Uterus (tissue), 2 donors: ENCODE measurements at regions not wholly inside any gene's neighbourhood (a gene's known extent, or its start where the extent isn't known, plus 50 kb on each side); places are given as distances from the start of the nearest gene placed in this dataset.

Experiments used
- CTCF ChIP-seq, 4 experiments: fragments of 200-600 bp in 2 of 4; fragments of 450-650 bp in 2 of 4; sonication (generic) in 2 of 4; IDR thresholded peaks; one replicate each; pipeline ENCODE4 v1.5.1; 2016 to 2019; ENCODE audit warnings: antibody characterized with exemption in 4 of 4, mild to moderate bottlenecking in 2 of 4, moderate library complexity in 1 of 4
- POLR2A ChIP-seq, 2 donors: fragments of 450-650 bp; IDR thresholded peaks; one replicate each; pipeline ENCODE4 v1.6.1; 2016; ENCODE audit warnings: antibody characterized with exemption in 2 of 2, mild to moderate bottlenecking in 1 of 2, moderate library complexity in 1 of 2

- TF ChIP-seq CTCF (IDR thresholded peaks at IDR 0.05) (no peak), POLR2A (IDR thresholded peaks at IDR 0.05) (no peak)
These were observed 286.1 kb upstream of the MAD2L1 start for GRCh38 chr4:120352739-120353138.
